KMS-11 (cell line): ENCODE measurements at regions not wholly inside any gene's neighbourhood (a gene's known extent, or its start where the extent isn't known, plus 50 kb on each side); places are given as distances from the start of the nearest gene placed in this dataset.

Source experiments
- H2AFZ ChIP-seq: fragments of 200-600 bp; sonication (generic); 2 replicates; pipeline ENCODE4 v1.6.1; 2016; ENCODE audit warnings: antibody characterized with exemption, mixed run types, low read depth
- H3K27ac ChIP-seq: fragments of 200-600 bp; sonication (generic); 2 replicates; pipeline ENCODE4 v1.6.1; 2016; ENCODE audit warnings: mild to moderate bottlenecking, mixed run types
- H3K27me3 ChIP-seq: fragments of 200-600 bp; sonication (generic); 2 replicates; pipeline ENCODE4 v1.6.1; 2017; ENCODE audit warnings: mild to moderate bottlenecking, low read depth, mixed run types, moderate library complexity; ENCODE audit not compliant: insufficient read depth
- H3K36me3 ChIP-seq: fragments of 200-600 bp; sonication (generic); 2 replicates; pipeline ENCODE4 v1.6.1; 2017; ENCODE audit warnings: mild to moderate bottlenecking, mixed run types; ENCODE audit not compliant: insufficient read depth
- H3K4me1 ChIP-seq: fragments of 200-600 bp; sonication (generic); 2 replicates; pipeline ENCODE4 v1.6.1; 2016; ENCODE audit warnings: mild to moderate bottlenecking, low read depth, mixed run types; ENCODE audit not compliant: poor library complexity, severe bottlenecking
- H3K4me2 ChIP-seq: fragments of 200-600 bp; sonication (generic); 2 replicates; pipeline ENCODE4 v1.7.0; 2016; ENCODE audit warnings: mild to moderate bottlenecking, mixed run types
- H3K4me3 ChIP-seq: fragments of 200-600 bp; sonication (generic); IDR thresholded peaks from 2 replicates; pipeline ENCODE4 v1.6.1; 2017; ENCODE audit warnings: low read depth, low read length, mixed read lengths; ENCODE audit not compliant: insufficient read depth
- H3K79me2 ChIP-seq: fragments of 200-600 bp; sonication (generic); 2 replicates; pipeline ENCODE4 v1.6.1; 2016; ENCODE audit warnings: low read depth, mixed run types; ENCODE audit not compliant: insufficient read depth
- H3K9ac ChIP-seq: fragments of 200-600 bp; sonication (generic); 2 replicates; pipeline ENCODE4 v1.6.1; 2016; ENCODE audit warnings: mild to moderate bottlenecking, mixed run types
- H4K20me1 ChIP-seq: fragments of 200-600 bp; sonication (generic); 2 replicates; pipeline ENCODE4 v1.6.1; 2016; ENCODE audit warnings: mild to moderate bottlenecking, mixed run types; ENCODE audit not compliant: insufficient read depth
- TF ChIP-seq, protein P1 (sequence below): fragments of 200-600 bp; sonication (generic); conservative IDR thresholded peaks from 2 replicates; pipeline ENCODE4 v1.6.1; 2017; ENCODE audit warnings: low read depth, mild to moderate bottlenecking, antibody characterized with exemption, low read length, moderate library complexity, mixed read lengths

DNA sequence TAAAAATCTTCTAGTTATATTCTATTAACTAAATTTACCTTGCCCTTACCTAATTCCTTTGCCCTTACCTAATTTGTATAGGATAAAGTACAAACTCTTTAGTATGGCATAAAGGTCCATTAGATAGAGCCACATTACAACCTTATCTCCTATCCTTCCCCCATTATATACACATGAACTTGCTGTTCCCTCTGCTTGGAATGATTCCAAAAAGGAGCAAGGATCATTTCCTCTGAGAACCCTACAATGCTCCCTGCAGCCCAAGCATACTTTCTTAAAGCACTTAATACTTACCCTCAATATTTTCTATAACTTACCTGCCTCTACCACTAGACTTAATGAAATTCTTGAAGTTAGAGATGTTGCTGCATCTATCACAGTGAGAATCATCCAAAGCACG is 118.9 kb upstream of the CCDC54 start:
- no peaks in the 10 kb centered on the region for H3K4me1 ChIP-seq
- no peak overlapping the region for H3K4me2 ChIP-seq
- H3K27ac ChIP-seq = no peak overlapping the region
- H3K79me2 ChIP-seq = no peaks in the 10 kb centered on the region
- H3K36me3 ChIP-seq = no peaks in the 10 kb centered on the region
- H3K9ac ChIP-seq = no peak overlapping the region
- H3K4me3 ChIP-seq = no peak overlapping the region
- no peaks in the 10 kb centered on the region for H3K27me3 ChIP-seq
- TF ChIP-seq, protein P1, sequence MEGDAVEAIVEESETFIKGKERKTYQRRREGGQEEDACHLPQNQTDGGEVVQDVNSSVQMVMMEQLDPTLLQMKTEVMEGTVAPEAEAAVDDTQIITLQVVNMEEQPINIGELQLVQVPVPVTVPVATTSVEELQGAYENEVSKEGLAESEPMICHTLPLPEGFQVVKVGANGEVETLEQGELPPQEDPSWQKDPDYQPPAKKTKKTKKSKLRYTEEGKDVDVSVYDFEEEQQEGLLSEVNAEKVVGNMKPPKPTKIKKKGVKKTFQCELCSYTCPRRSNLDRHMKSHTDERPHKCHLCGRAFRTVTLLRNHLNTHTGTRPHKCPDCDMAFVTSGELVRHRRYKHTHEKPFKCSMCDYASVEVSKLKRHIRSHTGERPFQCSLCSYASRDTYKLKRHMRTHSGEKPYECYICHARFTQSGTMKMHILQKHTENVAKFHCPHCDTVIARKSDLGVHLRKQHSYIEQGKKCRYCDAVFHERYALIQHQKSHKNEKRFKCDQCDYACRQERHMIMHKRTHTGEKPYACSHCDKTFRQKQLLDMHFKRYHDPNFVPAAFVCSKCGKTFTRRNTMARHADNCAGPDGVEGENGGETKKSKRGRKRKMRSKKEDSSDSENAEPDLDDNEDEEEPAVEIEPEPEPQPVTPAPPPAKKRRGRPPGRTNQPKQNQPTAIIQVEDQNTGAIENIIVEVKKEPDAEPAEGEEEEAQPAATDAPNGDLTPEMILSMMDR = no peak
- H2AFZ ChIP-seq = no peak overlapping the region
- H4K20me1 ChIP-seq = no peaks in the 10 kb centered on the region

DNA sequence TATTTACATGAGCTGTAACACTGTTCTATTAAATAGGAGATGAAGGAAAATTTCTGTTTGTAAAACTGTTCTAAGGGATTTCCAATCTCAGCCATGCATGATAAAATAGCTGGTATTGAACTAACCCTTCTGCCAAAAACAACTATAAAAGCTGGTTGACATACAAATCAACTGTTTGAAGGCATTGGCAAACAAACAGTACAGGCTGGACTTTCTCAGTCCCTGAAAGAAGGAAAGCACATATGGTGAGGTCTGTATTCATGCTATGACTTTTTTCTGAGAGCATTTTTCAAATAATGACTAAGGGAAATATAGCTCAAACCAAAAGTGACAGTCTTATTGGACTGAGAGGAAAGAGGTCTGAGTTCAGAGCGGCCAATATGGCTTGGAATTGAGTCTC is 117.0 kb upstream of the CCDC54 start:
- Histone ChIP-seq H3K4me1 (no peaks in the 10 kb centered on the region), H4K20me1 (no peaks in the 10 kb centered on the region), H3K9ac (no peak overlapping the region), H3K79me2 (no peaks in the 10 kb centered on the region), H3K4me2 (no peak overlapping the region), H3K36me3 (no peaks in the 10 kb centered on the region), H2AFZ (no peak overlapping the region), H3K27me3 (no peaks in the 10 kb centered on the region), H3K4me3 (no peak overlapping the region), H3K27ac (no peak overlapping the region)
- TF ChIP-seq, protein P1 = no peak

DNA sequence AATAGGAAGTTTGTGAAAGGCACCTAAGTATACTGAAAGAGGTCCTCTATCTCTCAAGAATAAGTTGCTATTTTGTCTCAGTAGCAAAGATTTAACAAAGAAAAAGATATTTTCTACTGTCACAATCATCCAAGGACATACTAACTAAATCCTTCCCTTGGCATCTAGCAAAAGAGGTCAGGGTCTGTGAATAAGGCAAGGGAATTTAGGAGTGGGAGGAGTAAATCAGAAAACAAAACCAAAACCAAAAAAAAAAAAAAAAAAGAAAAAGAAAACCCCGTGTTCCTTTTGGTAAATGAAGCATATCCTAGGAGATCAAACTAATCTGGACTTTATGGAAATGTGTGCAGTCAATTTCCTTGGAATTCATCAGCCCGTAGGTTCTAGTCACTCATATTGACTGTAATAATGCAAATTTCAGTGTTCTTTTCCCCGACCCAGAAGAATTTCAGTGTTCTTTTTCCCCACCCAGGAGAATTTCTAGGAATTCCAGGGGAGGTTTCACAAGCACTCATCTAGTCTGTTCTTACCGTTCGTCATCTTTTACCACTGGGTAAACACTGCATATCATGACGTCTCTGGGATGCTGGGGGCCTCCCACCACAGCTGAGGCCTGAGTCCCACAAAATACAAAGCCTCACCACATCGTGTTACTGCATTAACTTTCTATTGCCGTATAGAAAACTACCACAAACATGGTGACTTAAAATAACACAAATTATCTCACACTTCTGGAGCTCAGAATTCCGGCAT is 113.8 kb upstream of the CCDC54 start:
- H3K4me2 ChIP-seq = no peak overlapping the region
- no peaks in the 10 kb centered on the region for H3K4me1 ChIP-seq
- H3K36me3 ChIP-seq = no peaks in the 10 kb centered on the region
- H3K4me3 ChIP-seq = no peak overlapping the region
- H3K27me3 ChIP-seq = no peaks in the 10 kb centered on the region
- H3K9ac ChIP-seq = no peak overlapping the region
- TF ChIP-seq, protein P1 = no peak
- H4K20me1 ChIP-seq = no peaks in the 10 kb centered on the region
- no peak overlapping the region for H2AFZ ChIP-seq
- H3K27ac ChIP-seq = no peak overlapping the region
- H3K79me2 ChIP-seq = no peaks in the 10 kb centered on the region

DNA sequence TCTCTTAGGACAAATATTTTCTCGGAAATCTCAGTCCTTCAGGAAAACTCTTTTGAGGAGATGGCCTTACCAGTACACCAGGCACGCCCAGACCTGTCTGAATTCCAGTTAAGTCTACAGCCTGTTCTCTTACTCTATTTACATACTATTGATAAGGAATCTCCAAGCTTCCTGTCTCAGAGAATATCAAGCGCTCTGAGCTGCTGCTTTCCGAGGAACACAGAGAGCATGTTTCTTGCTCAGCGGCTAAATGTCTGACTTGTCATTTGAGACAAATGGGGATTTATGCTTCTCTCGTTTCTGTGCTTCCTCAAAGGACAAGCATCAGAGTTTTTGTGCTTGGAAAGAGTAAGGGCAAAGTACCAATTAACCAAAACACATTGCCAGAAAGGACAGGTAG is 112.4 kb upstream of the CCDC54 start:
- Histone ChIP-seq H3K27ac (no peak overlapping the region), H3K27me3 (no peaks in the 10 kb centered on the region), H3K9ac (no peak overlapping the region), H3K79me2 (no peaks in the 10 kb centered on the region), H2AFZ (no peak overlapping the region), H3K4me2 (no peak overlapping the region), H4K20me1 (no peaks in the 10 kb centered on the region), H3K4me3 (no peak overlapping the region), H3K4me1 (no peaks in the 10 kb centered on the region), H3K36me3 (no peaks in the 10 kb centered on the region)
- TF ChIP-seq, protein P1 = no peak
